IMR-90 (cell line): ENCODE measurements at regions not wholly inside any gene's neighbourhood (a gene's known extent, or its start where the extent isn't known, plus 50 kb on each side); places are given as distances from the start of the nearest gene placed in this dataset.

Experiments used
- CEBPB ChIP-seq: IDR thresholded peaks from 2 replicates; pipeline ENCODE4 v1.6.1; 2012; ENCODE audit warnings: low read depth, low read length, improper control_type of control experiment
- CHD1 ChIP-seq: IDR thresholded peaks from 2 replicates; pipeline ENCODE4 v1.6.1; 2012; ENCODE audit warnings: low read depth, low read length, improper control_type of control experiment
- FOS ChIP-seq: fragments of 150-350 bp; IDR thresholded peaks from 2 replicates; pipeline ENCODE4 v1.6.1; 2016; ENCODE audit warnings: low read depth, low read length
- MAFK ChIP-seq: IDR thresholded peaks from 2 replicates; pipeline ENCODE4 v1.6.1; 2012; ENCODE audit warnings: low read depth, low read length, improper control_type of control experiment
- MAZ ChIP-seq: IDR thresholded peaks from 2 replicates; pipeline ENCODE4 v1.6.1; 2012; ENCODE audit warnings: low read depth, mild to moderate bottlenecking, low read length, improper control_type of control experiment, moderate library complexity, borderline replicate concordance
- MXI1 ChIP-seq: IDR thresholded peaks from 2 replicates; pipeline ENCODE4 v1.6.1; 2012; ENCODE audit warnings: low read depth, mild to moderate bottlenecking, low read length, moderate library complexity, borderline replicate concordance
- POLR2A ChIP-seq: IDR thresholded peaks from 2 replicates; pipeline ENCODE4 v1.6.1; 2012; ENCODE audit warnings: mild to moderate bottlenecking, low read depth, low read length
- RAD21 ChIP-seq: IDR thresholded peaks from 2 replicates; pipeline ENCODE4 v1.6.1; 2012; ENCODE audit warnings: low read length, improper control_type of control experiment
- RCOR1 ChIP-seq: IDR thresholded peaks from 2 replicates; pipeline ENCODE4 v1.6.1; 2012; ENCODE audit warnings: mild to moderate bottlenecking, low read length, improper control_type of control experiment; ENCODE audit not compliant: insufficient replicate concordance
- RFX5 ChIP-seq: IDR thresholded peaks from 2 replicates; pipeline ENCODE4 v1.8.0; 2012; ENCODE audit warnings: low read depth, mild to moderate bottlenecking, low read length, moderate library complexity
- SMC3 ChIP-seq: fragments of 150-350 bp; IDR thresholded peaks from 2 replicates; pipeline ENCODE4 v1.6.1; 2016; ENCODE audit warnings: low read depth, mild to moderate bottlenecking, antibody characterized with exemption, low read length, moderate library complexity
- TF ChIP-seq, protein P1 (sequence below): conservative IDR thresholded peaks from 2 replicates; pipeline ENCODE4 v1.5.1; 2012; ENCODE audit warnings: mild to moderate bottlenecking, low read depth, low read length, improper control_type of control experiment

GRCh38 chr2:177014946-177015345 lies 197.6 kb upstream of the HNRNPA3 start:
- TF ChIP-seq CEBPB (no peak), POLR2A (no peak), SMC3 (no peak), MAFK (no peak), FOS (no peak), RFX5 (no peak), RAD21 (no peak), RCOR1 (no peak), CHD1 (no peak), MXI1 (no peak), MAZ (no peak)
- TF ChIP-seq, protein P1, sequence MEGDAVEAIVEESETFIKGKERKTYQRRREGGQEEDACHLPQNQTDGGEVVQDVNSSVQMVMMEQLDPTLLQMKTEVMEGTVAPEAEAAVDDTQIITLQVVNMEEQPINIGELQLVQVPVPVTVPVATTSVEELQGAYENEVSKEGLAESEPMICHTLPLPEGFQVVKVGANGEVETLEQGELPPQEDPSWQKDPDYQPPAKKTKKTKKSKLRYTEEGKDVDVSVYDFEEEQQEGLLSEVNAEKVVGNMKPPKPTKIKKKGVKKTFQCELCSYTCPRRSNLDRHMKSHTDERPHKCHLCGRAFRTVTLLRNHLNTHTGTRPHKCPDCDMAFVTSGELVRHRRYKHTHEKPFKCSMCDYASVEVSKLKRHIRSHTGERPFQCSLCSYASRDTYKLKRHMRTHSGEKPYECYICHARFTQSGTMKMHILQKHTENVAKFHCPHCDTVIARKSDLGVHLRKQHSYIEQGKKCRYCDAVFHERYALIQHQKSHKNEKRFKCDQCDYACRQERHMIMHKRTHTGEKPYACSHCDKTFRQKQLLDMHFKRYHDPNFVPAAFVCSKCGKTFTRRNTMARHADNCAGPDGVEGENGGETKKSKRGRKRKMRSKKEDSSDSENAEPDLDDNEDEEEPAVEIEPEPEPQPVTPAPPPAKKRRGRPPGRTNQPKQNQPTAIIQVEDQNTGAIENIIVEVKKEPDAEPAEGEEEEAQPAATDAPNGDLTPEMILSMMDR = no peak
